GM13976 (cell line): ENCODE measurements at regions not wholly inside any gene's neighbourhood (a gene's known extent, or its start where the extent isn't known, plus 50 kb on each side); places are given as distances from the start of the nearest gene placed in this dataset.

Experiments used
- DNase-seq: peaks from one replicate; pipeline ENCODE4 v3.0.0; 2012; ENCODE audit warnings: low spot score
- CTCF ChIP-seq: IDR thresholded peaks from 2 replicates; pipeline ENCODE4 v1.5.1; 2012; ENCODE audit warnings: borderline replicate concordance, mild to moderate bottlenecking; ENCODE audit not compliant: insufficient read depth; ENCODE audit errors: extremely low read depth, missing control alignments, control extremely low read depth
- in situ Hi-C: fragments of 300-500 bp; cut with MboI; formaldehyde crosslinking; loops from one replicate; pipeline ENCODE4 v1.12.0; 2022; ENCODE audit warnings: low sequenced_read_pairs, mixed read lengths, inconsistent platforms; ENCODE audit not compliant: unreplicated experiment

GRCh38 chr12:3928538-3929184, 55.5 kb upstream of the PARP11 start:
- no peak for TF ChIP-seq CTCF
- peak; percentile 41 for DNase-seq
- in situ Hi-C loops, result no loop called here

GRCh38 chr12:3925621-3926020, 52.4 kb upstream of the PARP11 start:
- in situ Hi-C loops, result no loop called here
- no peak for TF ChIP-seq CTCF
- DNase-seq, result no peak

GRCh38 chr12:3924761-3925160, 51.6 kb upstream of the PARP11 start:
- no peak for DNase-seq
- no peak for TF ChIP-seq CTCF
- in situ Hi-C loops, result no loop called here

- no peak for DNase-seq
- no peak for TF ChIP-seq CTCF
- in situ Hi-C loops, result no loop called here
These were observed 49.8 kb upstream of the PARP11 start for GRCh38 chr12:3923021-3923420.
